AG10803 (cell line): ENCODE measurements at regions not wholly inside any gene's neighbourhood (a gene's known extent, or its start where the extent isn't known, plus 50 kb on each side); places are given as distances from the start of the nearest gene placed in this dataset.
"Not testable (repeated sequence)": the region's sequence is repeated elsewhere in the genome, so short reads cannot be mapped to it uniquely, and the experiment has no call there.

Experiments
- DNase-seq: peaks from one replicate; pipeline ENCODE4 v3.0.0; 2010; ENCODE audit warnings: low read depth
- H3K4me3 ChIP-seq: 2 replicates; pipeline ENCODE4 v1.5.1; 2011; ENCODE audit warnings: mild to moderate bottlenecking, low read length, control low read depth
- TF ChIP-seq, protein P1 (sequence below): conservative IDR thresholded peaks from 2 replicates; pipeline ENCODE4 v1.5.1; 2011; ENCODE audit warnings: mild to moderate bottlenecking, low read length, control low read depth, inconsistent platforms

DNA sequence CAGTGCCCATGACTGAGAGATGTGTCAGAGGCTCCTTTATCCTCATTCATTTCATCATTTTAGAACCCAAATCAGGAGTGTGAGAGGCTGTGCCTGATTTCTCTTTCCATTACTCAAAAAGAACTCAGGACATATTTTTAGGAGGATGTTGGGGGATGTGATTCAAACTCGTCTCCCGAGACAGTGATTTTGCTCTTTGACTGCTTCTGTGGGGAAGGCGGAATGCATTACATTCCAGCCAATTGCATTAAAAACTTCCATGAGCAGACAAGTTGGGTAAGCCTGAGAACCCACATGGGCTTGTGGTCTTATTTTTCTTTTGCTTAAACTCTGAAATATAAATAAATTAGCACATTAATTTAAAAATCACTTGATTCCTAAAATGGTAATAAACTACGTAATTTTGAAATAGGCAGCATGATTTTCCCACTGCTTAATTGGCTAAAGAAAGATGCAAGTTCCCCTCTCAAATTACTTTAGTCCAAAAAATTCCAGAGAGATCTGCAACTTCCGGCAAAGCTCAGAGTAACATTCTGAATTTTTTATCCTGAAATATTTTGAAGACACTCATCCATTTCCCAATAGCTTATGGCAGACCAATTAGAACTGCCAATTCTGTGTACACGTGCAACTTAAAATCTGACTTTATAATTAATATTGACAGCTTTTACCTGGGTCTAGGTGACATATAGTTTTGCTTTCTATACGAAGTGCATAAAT, 185.6 kb downstream of the C7orf25 start:
- DNase-seq: peak; percentile 92
- TF ChIP-seq, protein P1, sequence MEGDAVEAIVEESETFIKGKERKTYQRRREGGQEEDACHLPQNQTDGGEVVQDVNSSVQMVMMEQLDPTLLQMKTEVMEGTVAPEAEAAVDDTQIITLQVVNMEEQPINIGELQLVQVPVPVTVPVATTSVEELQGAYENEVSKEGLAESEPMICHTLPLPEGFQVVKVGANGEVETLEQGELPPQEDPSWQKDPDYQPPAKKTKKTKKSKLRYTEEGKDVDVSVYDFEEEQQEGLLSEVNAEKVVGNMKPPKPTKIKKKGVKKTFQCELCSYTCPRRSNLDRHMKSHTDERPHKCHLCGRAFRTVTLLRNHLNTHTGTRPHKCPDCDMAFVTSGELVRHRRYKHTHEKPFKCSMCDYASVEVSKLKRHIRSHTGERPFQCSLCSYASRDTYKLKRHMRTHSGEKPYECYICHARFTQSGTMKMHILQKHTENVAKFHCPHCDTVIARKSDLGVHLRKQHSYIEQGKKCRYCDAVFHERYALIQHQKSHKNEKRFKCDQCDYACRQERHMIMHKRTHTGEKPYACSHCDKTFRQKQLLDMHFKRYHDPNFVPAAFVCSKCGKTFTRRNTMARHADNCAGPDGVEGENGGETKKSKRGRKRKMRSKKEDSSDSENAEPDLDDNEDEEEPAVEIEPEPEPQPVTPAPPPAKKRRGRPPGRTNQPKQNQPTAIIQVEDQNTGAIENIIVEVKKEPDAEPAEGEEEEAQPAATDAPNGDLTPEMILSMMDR: no peak
- H3K4me3 ChIP-seq: no peak overlapping the region

DNA sequence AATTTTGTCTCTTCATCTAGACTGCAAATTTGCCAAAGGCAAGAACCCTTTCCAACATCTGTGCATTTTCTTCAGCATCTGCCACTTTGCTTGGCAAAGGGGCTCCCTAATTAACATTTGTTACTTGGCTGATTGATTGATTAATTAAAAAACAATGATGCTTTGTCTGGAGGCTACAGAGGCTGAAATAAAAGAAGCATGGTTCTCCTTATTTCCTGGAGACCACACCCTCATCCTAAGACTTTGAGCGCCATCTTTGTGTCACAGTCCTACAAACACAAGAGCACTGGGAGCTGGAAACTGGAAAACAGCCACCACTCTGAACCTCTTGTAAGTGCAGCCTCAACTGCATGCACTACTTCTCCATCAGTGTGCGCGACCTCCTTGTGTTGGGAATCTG, 189.2 kb downstream of the C7orf25 start:
- TF ChIP-seq, protein P1: no peak
- no peak overlapping the region for H3K4me3 ChIP-seq
- DNase-seq: no peak

DNA sequence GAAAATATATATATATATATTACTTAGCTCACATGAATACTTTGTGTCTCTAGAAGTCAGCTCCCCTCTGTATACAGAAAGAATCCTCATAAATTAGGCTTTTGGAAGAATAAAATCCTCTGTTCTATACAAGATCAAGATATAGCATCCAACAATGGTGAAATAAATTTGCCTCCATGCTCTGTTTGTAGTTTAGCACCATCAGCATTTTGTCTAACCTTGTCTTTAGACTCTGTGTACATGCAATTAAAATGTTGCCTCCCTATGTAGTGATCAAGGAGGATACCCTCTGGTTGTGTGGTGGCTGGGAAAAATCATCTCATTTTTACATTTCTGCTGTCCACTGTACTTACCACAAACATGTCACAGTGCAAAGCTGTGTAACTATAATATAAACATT, 189.7 kb downstream of the C7orf25 start:
- DNase-seq: no peak
- TF ChIP-seq, protein P1: no peak
- H3K4me3 ChIP-seq: no peak overlapping the region

DNA sequence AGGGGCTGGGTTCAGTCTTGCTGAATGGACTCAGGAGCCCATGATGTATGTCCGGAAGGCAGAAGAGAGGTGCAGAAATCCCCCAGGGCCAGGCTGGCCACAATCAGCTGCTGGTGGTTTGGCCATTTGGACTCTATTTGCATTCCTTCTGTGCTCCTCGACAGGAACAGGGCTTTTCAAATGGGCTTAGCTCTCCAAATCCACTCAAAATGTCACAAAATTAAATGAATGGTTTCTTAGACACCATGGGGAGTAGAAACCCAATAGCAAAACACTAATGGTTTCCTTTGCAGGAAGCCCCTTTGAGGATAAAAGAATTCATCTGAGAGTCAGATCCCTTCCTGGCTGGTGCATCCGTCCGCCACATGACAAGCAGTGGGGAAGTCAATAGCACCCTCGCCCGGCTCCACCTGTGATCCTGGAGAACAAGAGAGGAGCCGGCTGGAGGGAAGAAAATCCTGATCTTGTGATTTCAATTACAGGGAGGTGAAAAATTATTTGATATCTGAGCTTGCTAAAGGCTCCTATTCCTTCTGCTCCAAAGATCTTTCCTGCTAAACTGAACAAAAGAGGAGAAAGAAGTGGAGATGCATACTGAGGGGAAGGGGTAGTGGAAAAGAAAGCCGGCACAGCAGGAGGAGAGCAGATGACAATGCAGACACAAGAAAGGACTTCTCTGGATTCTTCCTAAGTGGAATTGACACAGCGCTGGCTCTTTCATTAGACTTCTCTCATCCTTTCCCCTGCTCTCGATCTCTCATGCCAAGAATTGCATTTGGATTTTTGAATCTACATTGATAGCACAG, 190.7 kb downstream of the C7orf25 start:
- no peak overlapping the region for H3K4me3 ChIP-seq
- peak; percentile 70 for DNase-seq
- TF ChIP-seq, protein P1: no peak

DNA sequence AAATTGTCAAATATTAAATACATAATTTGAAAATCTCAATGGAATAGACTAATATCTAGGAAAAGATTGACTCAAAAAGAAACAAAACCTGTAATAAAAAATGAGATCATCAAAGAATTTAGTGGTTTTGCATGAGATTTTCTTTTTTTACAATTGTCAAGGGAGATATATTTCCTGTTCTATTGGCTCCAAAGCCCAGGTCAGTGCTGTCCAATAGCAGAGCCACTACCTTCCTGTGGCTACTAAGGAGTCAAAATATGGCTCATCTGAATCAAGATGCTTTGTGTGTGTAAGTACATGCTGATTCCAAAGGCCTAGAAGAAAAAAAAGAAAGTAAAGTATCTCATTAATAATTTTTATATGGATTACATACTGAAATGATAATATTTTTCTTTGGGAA, 191.9 kb downstream of the C7orf25 start:
- H3K4me3 ChIP-seq: no peak overlapping the region
- DNase-seq: no peak
- TF ChIP-seq, protein P1: no peak

DNA sequence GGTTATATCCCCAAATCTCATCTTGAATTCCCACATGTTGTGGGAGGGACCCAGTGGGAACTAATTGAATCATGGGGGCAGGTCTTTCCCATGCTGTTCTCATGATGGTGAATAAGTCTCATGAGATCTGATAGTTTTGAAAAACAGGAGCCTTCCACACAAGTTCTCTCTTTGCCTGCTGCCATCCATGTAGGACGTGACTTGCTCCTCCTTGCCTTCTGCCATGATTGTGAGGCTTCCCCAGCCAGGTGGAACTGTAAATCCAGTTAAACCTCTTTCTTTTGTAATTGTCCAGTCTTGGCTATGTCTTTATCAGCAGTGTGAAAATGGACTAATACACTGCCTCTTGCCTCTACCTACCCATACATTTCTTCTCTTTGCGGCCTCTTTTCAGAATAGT, 193.4 kb downstream of the C7orf25 start:
- not testable (repeated sequence) for H3K4me3 ChIP-seq, DNase-seq

DNA sequence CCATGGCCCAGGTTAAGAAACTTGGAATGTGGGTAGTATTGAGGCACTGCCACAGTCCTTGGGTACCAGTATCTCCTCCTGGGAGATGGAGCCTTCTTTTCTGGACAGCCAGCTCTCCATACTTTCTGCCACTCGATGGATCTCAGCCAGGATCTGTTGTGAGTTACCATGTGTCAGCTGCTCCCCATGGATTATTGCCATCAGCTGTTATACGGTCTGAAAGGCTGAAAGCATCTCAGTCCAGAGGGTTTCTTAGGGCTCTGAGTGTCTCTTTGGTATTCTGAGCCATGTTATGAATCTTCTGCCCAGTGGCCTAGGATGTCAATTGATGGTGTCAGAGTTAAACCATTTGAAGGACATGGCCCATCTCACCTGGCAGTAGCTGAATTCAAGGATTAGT, 197.5 kb downstream of the C7orf25 start:
- H3K4me3 ChIP-seq: no peak overlapping the region
- no peak for DNase-seq
- TF ChIP-seq, protein P1: no peak
